Astrocyte (in vitro differentiated cells and primary cell): ENCODE measurements at regions not wholly inside any gene's neighbourhood (a gene's known extent, or its start where the extent isn't known, plus 50 kb on each side); places are given as distances from the start of the nearest gene placed in this dataset.

Source experiments
- EZH2 ChIP-seq: IDR thresholded peaks from 2 replicates; pipeline ENCODE4 v1.6.1; 2012; ENCODE audit warnings: mild to moderate bottlenecking, low read length, inconsistent platforms; ENCODE audit not compliant: insufficient read depth
- TF ChIP-seq, protein P1 (sequence below): IDR thresholded peaks from 2 replicates; pipeline ENCODE4 v1.5.1; 2011; ENCODE audit warnings: low read depth, mild to moderate bottlenecking, inconsistent platforms, low read length, moderate library complexity; ENCODE audit not compliant: insufficient read depth

DNA sequence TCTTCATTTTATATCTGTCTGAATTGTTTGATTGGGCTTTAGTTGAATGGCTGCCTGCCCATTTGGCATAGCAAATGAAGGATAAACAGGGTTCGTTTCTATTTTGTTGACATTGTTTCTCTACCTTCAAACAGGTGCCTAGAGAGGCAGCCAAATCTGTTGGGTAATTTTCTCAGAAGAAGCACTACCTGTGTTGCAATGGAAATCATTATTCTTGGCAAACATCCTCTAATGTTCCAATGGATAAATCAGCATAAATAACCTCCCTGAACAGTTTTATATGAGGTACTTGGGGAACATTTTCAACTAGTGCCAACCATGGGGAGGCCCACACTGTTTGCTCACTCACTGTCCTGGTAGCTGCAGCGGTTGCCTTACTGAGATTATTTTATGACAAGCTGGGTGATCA lies 64.4 kb upstream of the PLPP4 start:
- TF ChIP-seq, protein P1, sequence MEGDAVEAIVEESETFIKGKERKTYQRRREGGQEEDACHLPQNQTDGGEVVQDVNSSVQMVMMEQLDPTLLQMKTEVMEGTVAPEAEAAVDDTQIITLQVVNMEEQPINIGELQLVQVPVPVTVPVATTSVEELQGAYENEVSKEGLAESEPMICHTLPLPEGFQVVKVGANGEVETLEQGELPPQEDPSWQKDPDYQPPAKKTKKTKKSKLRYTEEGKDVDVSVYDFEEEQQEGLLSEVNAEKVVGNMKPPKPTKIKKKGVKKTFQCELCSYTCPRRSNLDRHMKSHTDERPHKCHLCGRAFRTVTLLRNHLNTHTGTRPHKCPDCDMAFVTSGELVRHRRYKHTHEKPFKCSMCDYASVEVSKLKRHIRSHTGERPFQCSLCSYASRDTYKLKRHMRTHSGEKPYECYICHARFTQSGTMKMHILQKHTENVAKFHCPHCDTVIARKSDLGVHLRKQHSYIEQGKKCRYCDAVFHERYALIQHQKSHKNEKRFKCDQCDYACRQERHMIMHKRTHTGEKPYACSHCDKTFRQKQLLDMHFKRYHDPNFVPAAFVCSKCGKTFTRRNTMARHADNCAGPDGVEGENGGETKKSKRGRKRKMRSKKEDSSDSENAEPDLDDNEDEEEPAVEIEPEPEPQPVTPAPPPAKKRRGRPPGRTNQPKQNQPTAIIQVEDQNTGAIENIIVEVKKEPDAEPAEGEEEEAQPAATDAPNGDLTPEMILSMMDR, result no peak
- TF ChIP-seq EZH2, result no peak
